ENCODE measurements at regions not wholly inside any gene's neighbourhood (a gene's known extent, or its start where the extent isn't known, plus 50 kb on each side); places are given as distances from the start of the nearest gene placed in this dataset.

DNA sequence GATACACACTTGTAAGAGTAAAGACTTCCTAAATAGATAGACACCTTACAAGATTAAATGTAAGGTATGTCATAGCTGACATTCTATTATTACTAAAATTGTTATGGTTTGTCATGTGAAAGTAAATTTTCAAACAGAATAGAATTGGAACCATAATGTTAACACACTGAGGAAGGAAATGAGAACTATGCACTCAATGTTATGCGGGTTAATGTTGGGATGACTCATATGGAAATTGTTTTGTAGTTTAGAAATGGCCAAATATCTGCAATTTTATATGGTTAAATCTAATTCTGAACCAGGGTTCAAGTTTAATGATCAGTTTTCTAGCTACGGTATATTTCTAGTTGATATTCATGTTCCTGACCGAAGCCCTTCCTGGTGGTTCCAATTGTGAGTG, 214.2 kb upstream of the ADO start:
- no peak overlapping the region for H3K4me3 Mint-ChIP-seq
- DNase-seq: no peak
- 93 to 95% methylated on average over 3 of the region's 3 CpGs for WGBS, 2 experiments (ENCODE audit: insufficient coverage in 1 of 2, insufficient read length in 1 of 2)
- Histone ChIP-seq H3K4me1 (ENCODE audit: control insufficient read depth, insufficient read depth, low read length) (no peaks in the 10 kb centered on the region), H3K36me3 (ENCODE audit: control insufficient read depth, insufficient read depth, low read length) (no peaks in the 10 kb centered on the region), H3K4me3 (ENCODE audit: low read length) (no peak overlapping the region), H3K9ac (ENCODE audit: extremely low read depth, low read length, poor library complexity, severe bottlenecking) (no peak overlapping the region), H3K27me3 (ENCODE audit: control insufficient read depth, insufficient read depth, low read length, poor library complexity, severe bottlenecking) (no peaks in the 10 kb centered on the region), H3K9me3 (ENCODE audit: control insufficient read depth, low read length) (no peaks in the 10 kb centered on the region), H3K27ac (ENCODE audit: low read depth, low read length) (no peak overlapping the region)
- no peaks in the 10 kb centered on the region for H3K27me3 Mint-ChIP-seq (ENCODE audit: insufficient read depth)
- H3K27ac Mint-ChIP-seq: no peak overlapping the region
- H3K36me3 Mint-ChIP-seq (ENCODE audit: low read depth): no peaks in the 10 kb centered on the region
- no peaks in the 10 kb centered on the region for H3K4me1 Mint-ChIP-seq
- peaks cover 5% of the 10 kb centered on the region for H3K9me3 Mint-ChIP-seq
- TF ChIP-seq, protein P1, sequence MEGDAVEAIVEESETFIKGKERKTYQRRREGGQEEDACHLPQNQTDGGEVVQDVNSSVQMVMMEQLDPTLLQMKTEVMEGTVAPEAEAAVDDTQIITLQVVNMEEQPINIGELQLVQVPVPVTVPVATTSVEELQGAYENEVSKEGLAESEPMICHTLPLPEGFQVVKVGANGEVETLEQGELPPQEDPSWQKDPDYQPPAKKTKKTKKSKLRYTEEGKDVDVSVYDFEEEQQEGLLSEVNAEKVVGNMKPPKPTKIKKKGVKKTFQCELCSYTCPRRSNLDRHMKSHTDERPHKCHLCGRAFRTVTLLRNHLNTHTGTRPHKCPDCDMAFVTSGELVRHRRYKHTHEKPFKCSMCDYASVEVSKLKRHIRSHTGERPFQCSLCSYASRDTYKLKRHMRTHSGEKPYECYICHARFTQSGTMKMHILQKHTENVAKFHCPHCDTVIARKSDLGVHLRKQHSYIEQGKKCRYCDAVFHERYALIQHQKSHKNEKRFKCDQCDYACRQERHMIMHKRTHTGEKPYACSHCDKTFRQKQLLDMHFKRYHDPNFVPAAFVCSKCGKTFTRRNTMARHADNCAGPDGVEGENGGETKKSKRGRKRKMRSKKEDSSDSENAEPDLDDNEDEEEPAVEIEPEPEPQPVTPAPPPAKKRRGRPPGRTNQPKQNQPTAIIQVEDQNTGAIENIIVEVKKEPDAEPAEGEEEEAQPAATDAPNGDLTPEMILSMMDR (conservative IDR thresholded peaks at IDR 0.05): no peak

DNA sequence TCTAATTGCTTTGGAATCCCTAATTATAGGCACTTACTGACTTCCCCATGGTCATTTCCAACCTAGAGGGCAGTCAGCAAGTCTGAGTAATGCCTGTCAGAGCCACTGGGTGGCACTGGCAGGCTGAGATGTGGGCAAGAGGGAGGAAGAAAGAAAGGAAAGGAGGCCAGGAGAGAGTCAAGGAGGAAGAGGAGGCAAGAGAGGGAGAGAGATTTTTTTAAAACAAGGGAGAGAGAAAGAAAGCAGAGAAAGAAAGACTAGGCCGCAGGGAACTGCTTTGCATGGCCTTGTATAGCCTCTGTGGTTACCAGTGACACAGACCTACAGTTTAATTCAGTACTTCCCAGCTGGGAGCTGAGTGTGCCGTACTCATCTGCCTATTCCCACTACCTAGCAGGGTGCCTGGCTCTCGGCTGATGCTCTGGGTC, 210.4 kb upstream of the ADO start:
- no peaks in the 10 kb centered on the region for H3K9me3 ChIP-seq (ENCODE audit: control insufficient read depth, low read length)
- no peak overlapping the region for H3K27ac Mint-ChIP-seq
- H3K9me3 Mint-ChIP-seq: no peaks in the 10 kb centered on the region

DNA sequence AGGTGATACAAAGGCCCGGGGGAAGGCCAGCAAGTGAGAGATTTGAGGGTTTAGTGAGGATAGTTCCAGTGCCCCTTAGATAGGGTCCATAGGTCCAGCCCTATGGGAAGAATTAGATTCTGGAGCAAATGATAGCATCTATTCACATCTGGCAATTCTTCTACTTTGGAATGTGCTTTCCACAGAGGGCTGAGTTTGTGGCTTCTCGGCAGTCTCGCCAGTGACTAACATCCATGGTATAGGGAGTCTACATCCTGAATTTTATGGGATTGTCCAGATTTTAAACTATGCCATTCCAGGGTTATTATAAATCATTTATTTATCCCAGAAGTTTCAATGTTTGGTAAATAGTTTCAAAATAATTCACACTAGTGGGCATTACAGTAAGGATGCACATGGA, 207.3 kb upstream of the ADO start:
- no peak for DNase-seq
- no peaks in the 10 kb centered on the region for H3K36me3 Mint-ChIP-seq (ENCODE audit: low read depth)
- no peaks in the 10 kb centered on the region for H3K4me1 Mint-ChIP-seq
- Histone ChIP-seq H3K4me1 (ENCODE audit: control insufficient read depth, insufficient read depth, low read length) (no peaks in the 10 kb centered on the region), H3K4me3 (ENCODE audit: low read length) (no peak overlapping the region), H3K27ac (ENCODE audit: low read depth, low read length) (no peak overlapping the region), H3K9ac (ENCODE audit: extremely low read depth, low read length, poor library complexity, severe bottlenecking) (no peak overlapping the region), H3K9me3 (ENCODE audit: control insufficient read depth, low read length) (no peaks in the 10 kb centered on the region), H3K36me3 (ENCODE audit: control insufficient read depth, insufficient read depth, low read length) (no peaks in the 10 kb centered on the region), H3K27me3 (ENCODE audit: control insufficient read depth, insufficient read depth, low read length, poor library complexity, severe bottlenecking) (no peaks in the 10 kb centered on the region)
- H3K9me3 Mint-ChIP-seq: peaks cover 10% of the 10 kb centered on the region
- TF ChIP-seq, protein P1 (conservative IDR thresholded peaks at IDR 0.05): no peak
- H3K27ac Mint-ChIP-seq: no peak overlapping the region
- H3K4me3 Mint-ChIP-seq: no peak overlapping the region
- no peaks in the 10 kb centered on the region for H3K27me3 Mint-ChIP-seq (ENCODE audit: insufficient read depth)
- 90% methylated on average over 3 of the region's 3 CpGs; no CpG with 5 or more reads in 1 of the 2 experiments for WGBS, 2 experiments (ENCODE audit: insufficient coverage in 1 of 2, insufficient read length in 1 of 2)

More for the DNA sequence above, 210.4 kb upstream of the ADO start:
- peak; percentile 90 for DNase-seq
- Mint-ChIP-seq H3K36me3 (ENCODE audit: low read depth) (no peaks in the 10 kb centered on the region), H3K4me3 (no peak overlapping the region), H3K27me3 (ENCODE audit: insufficient read depth) (no peaks in the 10 kb centered on the region), H3K4me1 (no peaks in the 10 kb centered on the region)
- H3K36me3 ChIP-seq (ENCODE audit: control insufficient read depth, insufficient read depth, low read length): no peaks in the 10 kb centered on the region
- TF ChIP-seq, protein P1 (conservative IDR thresholded peaks at IDR 0.05): peak; percentile 94
- H3K4me3 ChIP-seq (ENCODE audit: low read length): no peak overlapping the region
- 17 to 58% methylated on average over 1 to 3 of the region's 3 CpGs for WGBS, 2 experiments (ENCODE audit: insufficient coverage in 1 of 2, insufficient read length in 1 of 2)
- no peaks in the 10 kb centered on the region for H3K4me1 ChIP-seq (ENCODE audit: control insufficient read depth, insufficient read depth, low read length)
- H3K27me3 ChIP-seq (ENCODE audit: control insufficient read depth, insufficient read depth, low read length, poor library complexity, severe bottlenecking): no peaks in the 10 kb centered on the region
- H3K27ac ChIP-seq (ENCODE audit: low read depth, low read length): no peak overlapping the region
- no peak overlapping the region for H3K9ac ChIP-seq (ENCODE audit: extremely low read depth, low read length, poor library complexity, severe bottlenecking)

Data from endodermal cell (in vitro differentiated cells).